PFSK-1 (cell line): ENCODE measurements at regions not wholly inside any gene's neighbourhood (a gene's known extent, or its start where the extent isn't known, plus 50 kb on each side); places are given as distances from the start of the nearest gene placed in this dataset.

Source experiments
- FOXP2 ChIP-seq: optimal IDR thresholded peaks from 2 replicates; pipeline ENCODE3; 2011; ENCODE audit warnings: borderline replicate concordance, control low read depth, inconsistent platforms; ENCODE audit not compliant: insufficient read depth; ENCODE audit errors: extremely low read length, extremely low read depth
- POLR2AphosphoS5 ChIP-seq: IDR thresholded peaks from 2 replicates; pipeline ENCODE4 v1.6.1; 2012; ENCODE audit warnings: low read depth, mild to moderate bottlenecking, control low read depth, low read length, moderate library complexity
- REST ChIP-seq, 2 experiments: IDR thresholded peaks; 2 replicates each; pipeline versions ENCODE4 v1.6.1 to v1.8.0; 2011 to 2012; ENCODE audit warnings: low read depth in 2 of 2, low read length in 2 of 2, control low read depth in 1 of 2, inconsistent platforms in 1 of 2, mild to moderate bottlenecking in 1 of 2, moderate library complexity in 1 of 2; ENCODE audit not compliant: insufficient read depth in 1 of 2
- SIN3A ChIP-seq: IDR thresholded peaks from 2 replicates; pipeline ENCODE4 v1.6.1; 2012; ENCODE audit warnings: mild to moderate bottlenecking, low read length, moderate library complexity, borderline replicate concordance; ENCODE audit not compliant: insufficient read depth
- TAF1 ChIP-seq: IDR thresholded peaks from 2 replicates; pipeline ENCODE4 v1.6.1; 2012; ENCODE audit warnings: low read length, control low read depth, borderline replicate concordance; ENCODE audit not compliant: insufficient read depth

- TF ChIP-seq REST (IDR thresholded peaks at IDR 0.05; ENCODE audit: insufficient read depth in 1 of 2, low read depth in 2 of 2, low read length in 2 of 2): no peak
- no peak for TF ChIP-seq POLR2AphosphoS5
- no peak for TF ChIP-seq SIN3A
- no peak for TF ChIP-seq TAF1
- no peak for TF ChIP-seq FOXP2
These were observed 476.4 kb upstream of the CCL2 start for GRCh38 chr17:33778505-33779233.

GRCh38 chr17:33779234-33779591, 475.9 kb upstream of the CCL2 start:
- TF ChIP-seq FOXP2: no peak

- no peak for TF ChIP-seq TAF1
- TF ChIP-seq SIN3A: no peak
- no peak for TF ChIP-seq POLR2AphosphoS5
- TF ChIP-seq REST (IDR thresholded peaks at IDR 0.05; ENCODE audit: insufficient read depth in 1 of 2, low read depth in 2 of 2, low read length in 2 of 2): no peak
- no peak for TF ChIP-seq FOXP2
These were observed 469.8 kb upstream of the CCL2 start for GRCh38 chr17:33785281-33785680.

GRCh38 chr17:33786478-33786877, 468.6 kb upstream of the CCL2 start:
- no peak for TF ChIP-seq SIN3A
- no peak for TF ChIP-seq POLR2AphosphoS5
- no peak for TF ChIP-seq TAF1
- TF ChIP-seq REST (IDR thresholded peaks at IDR 0.05; ENCODE audit: insufficient read depth in 1 of 2, low read depth in 2 of 2, low read length in 2 of 2): no peak
- no peak for TF ChIP-seq FOXP2

- TF ChIP-seq REST (IDR thresholded peaks at IDR 0.05; ENCODE audit: insufficient read depth in 1 of 2, low read depth in 2 of 2, low read length in 2 of 2) (no peak), TAF1 (no peak), POLR2AphosphoS5 (no peak), FOXP2 (no peak), SIN3A (no peak)
These were observed 465.4 kb upstream of the CCL2 start for GRCh38 chr17:33789658-33790057.
